Panc1 (cell line): ENCODE measurements at regions not wholly inside any gene's neighbourhood (a gene's known extent, or its start where the extent isn't known, plus 50 kb on each side); places are given as distances from the start of the nearest gene placed in this dataset.

ENCODE experiments used
- ATAC-seq: fragments of 200-7000 bp; cut with Tn5 transposase; 2 replicates; pipeline ENCODE4 v1.9.1; 2020; ENCODE audit warnings: mild to moderate bottlenecking, moderate library complexity
- BruUV-seq: library from RNA; stranded (reverse); fragments of 400-500 nt; replicated peaks from 2 replicates; lab custom pipeline; 2021; lab: Mats Ljungman, UMichigan
- CTCF ChIA-PET: fragments of 300-600 bp; sonication (Branson Sonifier 250); formaldehyde crosslinking; loops from one replicate; lab custom pipeline; 2022; ENCODE audit warnings: antibody characterized with exemption; lab: Charles Lee
- POLR2A ChIA-PET: fragments of 300-600 bp; sonication (Branson Sonifier 250); formaldehyde crosslinking; loops from one replicate; lab custom pipeline; 2022; ENCODE audit warnings: antibody characterized with exemption; lab: Charles Lee
- DNase-seq: peaks from one replicate; pipeline ENCODE4 v3.0.0-alpha.2; 2010; ENCODE audit warnings: low read depth, low spot score
- H3K27ac ChIP-seq: 2 replicates; pipeline ENCODE4 v1.5.1; 2011; ENCODE audit warnings: mild to moderate bottlenecking, low read length, inconsistent platforms
- H3K27me3 ChIP-seq: fragments of 200-500 bp; sonication (Bioruptor generic); 2 replicates; pipeline ENCODE4 v1.6.0; 2014; ENCODE audit warnings: low read length, inconsistent platforms; ENCODE audit not compliant: control insufficient read depth, insufficient read depth
- H3K36me3 ChIP-seq: fragments of 200-500 bp; sonication (Bioruptor generic); 2 replicates; pipeline ENCODE4 v1.5.1; 2014; ENCODE audit warnings: inconsistent platforms, mild to moderate bottlenecking, low read length, moderate library complexity; ENCODE audit not compliant: control insufficient read depth, insufficient read depth
- H3K4me1 ChIP-seq: 2 replicates; pipeline ENCODE4 v1.5.1; 2011; ENCODE audit warnings: inconsistent platforms, mild to moderate bottlenecking, low read length, moderate library complexity; ENCODE audit not compliant: control insufficient read depth, insufficient read depth
- H3K4me3 ChIP-seq, 2 experiments: 2 replicates each; pipeline ENCODE4 v1.5.1; 2011 to 2012; ENCODE audit warnings: low read depth in 2 of 2, low read length in 2 of 2, mild to moderate bottlenecking in 2 of 2, inconsistent platforms in 1 of 2, moderate library complexity in 1 of 2
- H3K9me3 ChIP-seq: fragments of 200-500 bp; sonication (Bioruptor generic); 2 replicates; pipeline ENCODE4 v1.5.1; 2014; ENCODE audit warnings: low read depth, mild to moderate bottlenecking, inconsistent platforms, low read length, moderate library complexity; ENCODE audit not compliant: control insufficient read depth, insufficient read depth
- CTCF ChIP-seq: fragments of 450-650 bp; IDR thresholded peaks from 2 replicates; pipeline ENCODE4 v1.5.1; 2017; ENCODE audit warnings: mild to moderate bottlenecking
- POLR2AphosphoS5 ChIP-seq: IDR thresholded peaks from 2 replicates; pipeline ENCODE4 v1.6.1; 2012; ENCODE audit warnings: mild to moderate bottlenecking, low read depth, low read length, moderate library complexity
- SIN3A ChIP-seq: IDR thresholded peaks from 2 replicates; pipeline ENCODE4 v1.6.1; 2012; ENCODE audit warnings: low read depth, mild to moderate bottlenecking, low read length, moderate library complexity, borderline replicate concordance; ENCODE audit not compliant: insufficient read depth
- TCF7L2 ChIP-seq: IDR thresholded peaks from 2 replicates; pipeline ENCODE4 v1.6.1; 2011; ENCODE audit warnings: mild to moderate bottlenecking, low read depth, low read length, inconsistent platforms
- in situ Hi-C: cut with HindIII; loops from 2 replicates; pipeline ENCODE4 v1.10.0; 2016; ENCODE audit warnings: low sequenced_read_pairs, low pct_unique_long_range_greater_than_20kb
- intact Hi-C: fragments of 100-400 bp; cut with micrococcal nuclease; formaldehyde crosslinking; loops from one replicate; pipeline ENCODE4 v1.10.0; 2022; ENCODE audit not compliant: unreplicated experiment
- TF ChIP-seq, protein P1 (sequence below), 2 experiments: IDR thresholded peaks; 2 replicates each; pipeline ENCODE4 v1.6.1; 2011 to 2012; ENCODE audit warnings: low read depth in 2 of 2, control low read depth in 1 of 2, low read length in 1 of 2, mild to moderate bottlenecking in 1 of 2, moderate library complexity in 1 of 2; ENCODE audit not compliant: insufficient read depth in 1 of 2

GRCh38 chr2:137817058-137817457 lies 147.2 kb upstream of the HNMT start:
- Histone ChIP-seq H3K27me3 (no peaks in the 10 kb centered on the region), H3K36me3 (no peaks in the 10 kb centered on the region), H3K4me3 (no peak overlapping the region), H3K4me1 (no peaks in the 10 kb centered on the region), H3K27ac (no peak overlapping the region), H3K9me3 (no peaks in the 10 kb centered on the region)
- BruUV-seq: no TSS peak
- DNase-seq (no peak), ATAC-seq (no peak)
- TF ChIP-seq POLR2AphosphoS5: no peak
- no peak for TF ChIP-seq TCF7L2
- ChIA-PET POLR2A (interaction anchor here (0.6 kb wide), 1 partner anchor 9 kb away, joined by 4 read pairs; no protein-coding TSS in a partner anchor), CTCF (no interaction called here)
- intact Hi-C loops (no loop called here), in situ Hi-C loops (no loop called here)

DNA sequence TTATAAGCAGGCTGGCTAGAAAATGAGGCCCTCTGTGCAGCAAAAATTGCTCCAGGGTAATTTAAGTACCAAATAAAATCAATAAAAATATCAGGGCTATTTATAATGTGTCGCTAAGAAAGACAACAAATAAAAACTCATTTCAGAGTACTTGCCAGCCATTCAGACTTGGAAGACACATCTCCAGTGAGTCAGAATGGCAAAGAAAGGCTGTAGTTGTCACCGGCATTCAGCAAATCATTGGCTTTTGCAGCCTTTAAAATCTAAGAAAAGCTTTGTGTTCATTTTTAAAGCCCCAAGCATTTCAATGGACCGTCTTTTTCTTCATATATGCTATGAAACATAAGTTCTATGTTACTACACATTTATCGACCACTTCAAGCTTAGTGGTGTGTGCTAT lies 141.1 kb upstream of the HNMT start:
- TF ChIP-seq SIN3A (no peak), CTCF (no peak), POLR2AphosphoS5 (no peak), TCF7L2 (no peak)
- TF ChIP-seq, protein P1, sequence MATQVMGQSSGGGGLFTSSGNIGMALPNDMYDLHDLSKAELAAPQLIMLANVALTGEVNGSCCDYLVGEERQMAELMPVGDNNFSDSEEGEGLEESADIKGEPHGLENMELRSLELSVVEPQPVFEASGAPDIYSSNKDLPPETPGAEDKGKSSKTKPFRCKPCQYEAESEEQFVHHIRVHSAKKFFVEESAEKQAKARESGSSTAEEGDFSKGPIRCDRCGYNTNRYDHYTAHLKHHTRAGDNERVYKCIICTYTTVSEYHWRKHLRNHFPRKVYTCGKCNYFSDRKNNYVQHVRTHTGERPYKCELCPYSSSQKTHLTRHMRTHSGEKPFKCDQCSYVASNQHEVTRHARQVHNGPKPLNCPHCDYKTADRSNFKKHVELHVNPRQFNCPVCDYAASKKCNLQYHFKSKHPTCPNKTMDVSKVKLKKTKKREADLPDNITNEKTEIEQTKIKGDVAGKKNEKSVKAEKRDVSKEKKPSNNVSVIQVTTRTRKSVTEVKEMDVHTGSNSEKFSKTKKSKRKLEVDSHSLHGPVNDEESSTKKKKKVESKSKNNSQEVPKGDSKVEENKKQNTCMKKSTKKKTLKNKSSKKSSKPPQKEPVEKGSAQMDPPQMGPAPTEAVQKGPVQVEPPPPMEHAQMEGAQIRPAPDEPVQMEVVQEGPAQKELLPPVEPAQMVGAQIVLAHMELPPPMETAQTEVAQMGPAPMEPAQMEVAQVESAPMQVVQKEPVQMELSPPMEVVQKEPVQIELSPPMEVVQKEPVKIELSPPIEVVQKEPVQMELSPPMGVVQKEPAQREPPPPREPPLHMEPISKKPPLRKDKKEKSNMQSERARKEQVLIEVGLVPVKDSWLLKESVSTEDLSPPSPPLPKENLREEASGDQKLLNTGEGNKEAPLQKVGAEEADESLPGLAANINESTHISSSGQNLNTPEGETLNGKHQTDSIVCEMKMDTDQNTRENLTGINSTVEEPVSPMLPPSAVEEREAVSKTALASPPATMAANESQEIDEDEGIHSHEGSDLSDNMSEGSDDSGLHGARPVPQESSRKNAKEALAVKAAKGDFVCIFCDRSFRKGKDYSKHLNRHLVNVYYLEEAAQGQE (IDR thresholded peaks at IDR 0.05; ENCODE audit: insufficient read depth in 1 of 2, low read depth in 2 of 2, low read length in 1 of 2): no peak
- no peak overlapping the region for H3K27ac ChIP-seq
- no TSS peak for BruUV-seq
- ChIA-PET POLR2A (no interaction called here), CTCF (no interaction called here)
- H3K4me1 ChIP-seq: no peaks in the 10 kb centered on the region
- intact Hi-C loops: no loop called here
- DNase-seq (no peak), ATAC-seq (no peak)
- no peak overlapping the region for H3K4me3 ChIP-seq
- no peaks in the 10 kb centered on the region for H3K9me3 ChIP-seq
- no peaks in the 10 kb centered on the region for H3K27me3 ChIP-seq
- in situ Hi-C loops: no loop called here
- no peaks in the 10 kb centered on the region for H3K36me3 ChIP-seq

DNA sequence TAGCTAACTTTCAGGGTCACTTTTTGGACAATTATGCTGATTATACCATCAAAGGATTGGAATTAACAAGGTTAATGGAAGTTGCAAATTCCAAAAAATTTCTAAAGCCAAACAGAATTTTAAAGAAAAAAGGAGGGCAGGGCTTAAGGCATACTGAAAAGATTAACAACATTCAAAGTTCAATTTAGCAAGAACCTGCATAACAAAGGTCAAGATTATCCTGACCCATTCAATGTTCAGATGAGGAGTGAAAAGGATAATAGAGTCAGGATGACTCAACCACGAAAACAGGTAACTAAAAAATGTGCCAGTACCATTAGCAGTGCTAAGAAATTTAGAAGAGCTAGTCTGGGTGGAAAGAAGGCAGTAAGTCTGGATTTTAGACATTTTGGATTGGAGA lies 139.8 kb upstream of the HNMT start:
- no TSS peak for BruUV-seq
- H3K4me3 ChIP-seq: no peak overlapping the region
- H3K36me3 ChIP-seq: no peaks in the 10 kb centered on the region
- in situ Hi-C loops (no loop called here), intact Hi-C loops (no loop called here)
- H3K27me3 ChIP-seq: no peaks in the 10 kb centered on the region
- H3K9me3 ChIP-seq: no peaks in the 10 kb centered on the region
- H3K4me1 ChIP-seq: no peaks in the 10 kb centered on the region
- no peak for ATAC-seq
- no peak overlapping the region for H3K27ac ChIP-seq
- ChIA-PET POLR2A (no interaction called here), CTCF (no interaction called here)
- DNase-seq: no peak
- TF ChIP-seq POLR2AphosphoS5 (no peak), CTCF (no peak), SIN3A (no peak), TCF7L2 (no peak)
- TF ChIP-seq, protein P1 (IDR thresholded peaks at IDR 0.05; ENCODE audit: insufficient read depth in 1 of 2, low read depth in 2 of 2, low read length in 1 of 2): no peak
